HG02610 (cell line): ENCODE measurements at regions not wholly inside any gene's neighbourhood (a gene's known extent, or its start where the extent isn't known, plus 50 kb on each side); places are given as distances from the start of the nearest gene placed in this dataset.

Experiments
- ATAC-seq: cut with Tn5 transposase; IDR thresholded peaks from one replicate; pipeline ENCODE4 v1.9.1; 2021; ENCODE audit warnings: mild to moderate bottlenecking, moderate library complexity; ENCODE audit not compliant: unreplicated experiment

DNA sequence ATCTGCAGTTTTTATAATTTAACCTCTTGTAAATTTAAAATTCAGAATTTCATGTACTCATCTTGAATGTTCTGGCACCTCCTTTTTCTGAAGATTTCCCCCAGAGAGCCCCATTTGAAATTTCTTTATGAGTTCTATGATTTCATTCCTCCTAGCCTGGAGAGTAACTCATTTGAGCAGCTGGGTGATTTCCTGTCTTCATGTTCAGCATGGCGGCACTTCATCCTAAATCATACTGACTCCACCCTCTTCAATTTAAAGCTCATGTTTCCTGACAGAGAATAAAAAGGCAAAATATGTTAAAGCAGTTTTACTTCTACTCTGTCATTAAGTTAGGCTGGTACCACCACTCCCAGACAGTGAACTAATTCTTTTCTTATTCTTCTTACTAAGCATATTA lies 250.9 kb upstream of the POU3F2 start:
- ATAC-seq, result no peak

DNA sequence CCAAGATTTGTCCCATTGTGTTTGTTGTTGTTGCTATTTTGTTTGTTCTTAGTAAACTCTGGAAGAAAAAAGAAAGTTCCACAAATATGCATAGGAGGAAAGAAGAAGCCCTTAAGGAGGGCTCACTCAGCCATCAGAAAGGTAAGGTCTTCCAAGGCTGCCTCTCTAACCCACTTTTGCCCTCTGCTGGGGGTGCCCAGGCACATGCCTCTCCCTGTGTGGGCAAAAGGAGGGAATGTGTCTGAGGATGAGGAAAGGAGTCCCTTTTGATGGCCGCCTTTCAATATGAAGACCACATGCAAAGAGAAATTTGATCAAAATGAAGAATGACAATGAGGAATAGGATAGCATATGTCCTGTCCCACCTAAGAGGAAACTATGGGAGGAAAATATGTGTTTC lies 248.2 kb upstream of the POU3F2 start:
- ATAC-seq, result no peak

DNA sequence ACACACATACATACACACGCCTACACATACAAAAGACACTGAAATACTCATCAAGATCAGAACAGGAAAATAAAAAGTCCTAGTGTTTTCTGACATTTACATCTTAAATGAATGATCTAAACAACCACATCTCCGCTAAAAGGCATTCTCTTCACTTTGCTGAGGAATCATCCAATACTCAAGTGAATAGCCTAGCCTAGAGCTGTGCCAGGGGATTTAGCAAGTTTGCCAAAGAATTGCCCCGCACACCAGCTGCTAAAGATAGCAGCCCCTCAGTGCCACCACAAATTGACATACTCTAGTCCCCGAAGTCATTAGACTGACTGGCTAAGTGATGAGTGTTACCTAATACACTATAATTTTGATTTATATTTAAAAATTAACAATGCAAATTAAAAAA lies 246.8 kb upstream of the POU3F2 start:
- ATAC-seq, result no peak

DNA sequence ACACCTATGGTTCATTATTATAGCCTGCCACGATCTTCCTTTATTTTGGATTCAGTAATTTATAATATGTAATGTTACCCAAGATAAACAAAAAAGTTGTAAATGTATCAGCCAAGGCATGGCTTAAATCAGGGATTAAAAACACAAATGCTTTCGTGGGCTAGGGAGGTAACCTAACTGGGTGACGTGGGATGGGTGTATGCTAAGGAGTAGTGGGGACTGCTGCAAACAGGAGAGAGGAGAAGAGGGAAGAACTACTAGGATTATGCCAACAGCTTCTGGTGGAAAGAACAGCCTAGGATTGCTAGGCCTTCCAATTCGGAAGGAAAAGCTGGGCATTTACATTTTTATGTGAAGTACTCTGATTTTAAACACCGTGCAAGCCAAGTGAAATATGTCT lies 244.8 kb upstream of the POU3F2 start:
- no peak for ATAC-seq

DNA sequence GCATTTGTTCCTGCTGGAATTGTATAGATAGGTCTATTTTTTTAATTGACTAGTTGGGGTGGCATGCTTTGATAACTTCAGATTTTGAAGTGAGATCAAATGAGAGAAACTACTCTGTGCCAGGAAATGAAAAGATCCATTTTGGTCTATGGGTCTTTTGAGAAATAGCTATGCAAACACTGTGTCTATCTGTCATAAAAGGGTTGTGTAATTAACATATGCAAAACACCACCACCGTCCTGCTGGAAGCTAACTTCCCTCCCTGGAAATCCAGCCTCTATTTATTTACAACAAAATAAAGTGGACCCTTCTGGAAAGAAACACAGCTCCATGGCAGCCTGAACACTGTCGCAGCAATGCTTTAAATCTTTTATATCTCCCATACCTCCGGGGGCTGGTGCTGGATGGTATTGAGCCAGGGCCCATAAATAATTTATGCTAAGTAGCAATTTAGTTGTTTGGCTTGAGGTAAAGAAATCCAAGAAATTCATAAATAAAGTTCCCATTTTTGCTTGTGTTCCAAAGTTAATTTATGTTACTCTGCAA lies 244.2 kb upstream of the POU3F2 start:
- ATAC-seq, result no peak

DNA sequence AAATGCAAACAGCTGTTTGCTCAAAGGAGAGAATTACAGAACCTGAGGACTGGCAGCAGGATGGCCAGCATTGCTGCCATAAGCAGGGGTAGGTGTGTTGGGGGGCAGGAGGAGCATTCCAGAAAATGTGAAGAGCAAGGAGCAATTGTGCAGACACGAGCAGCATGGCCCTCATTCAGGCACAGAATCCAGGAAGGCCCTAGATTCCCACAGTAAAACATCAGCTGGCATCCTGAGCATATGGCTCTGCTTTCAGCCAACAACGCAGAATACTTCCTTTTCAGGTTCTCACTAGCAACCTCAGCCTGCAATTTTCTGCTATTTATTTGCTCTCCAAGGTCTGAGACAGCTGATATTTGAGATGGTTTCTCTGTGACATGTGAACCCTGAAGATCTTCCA lies 243.4 kb upstream of the POU3F2 start:
- no peak for ATAC-seq

DNA sequence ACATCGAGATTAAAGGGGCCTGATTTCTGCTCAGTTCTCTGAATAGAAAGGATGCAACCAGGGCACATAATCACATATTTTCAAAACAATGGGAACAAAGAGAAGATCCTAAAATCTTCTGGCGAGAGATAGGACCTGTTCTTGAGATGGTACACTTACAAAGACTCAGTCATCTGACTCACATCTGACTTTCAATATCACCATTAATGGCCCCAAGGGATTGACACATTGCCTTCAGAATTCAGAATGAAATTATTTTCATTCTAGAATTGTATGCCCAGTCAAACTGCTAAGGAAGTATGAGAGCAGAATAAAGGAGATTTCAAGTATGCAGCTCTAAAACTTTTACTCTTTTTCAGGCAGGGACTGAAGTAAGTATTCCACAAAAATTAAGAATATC lies 240.7 kb upstream of the POU3F2 start:
- ATAC-seq, result peak; percentile 72

DNA sequence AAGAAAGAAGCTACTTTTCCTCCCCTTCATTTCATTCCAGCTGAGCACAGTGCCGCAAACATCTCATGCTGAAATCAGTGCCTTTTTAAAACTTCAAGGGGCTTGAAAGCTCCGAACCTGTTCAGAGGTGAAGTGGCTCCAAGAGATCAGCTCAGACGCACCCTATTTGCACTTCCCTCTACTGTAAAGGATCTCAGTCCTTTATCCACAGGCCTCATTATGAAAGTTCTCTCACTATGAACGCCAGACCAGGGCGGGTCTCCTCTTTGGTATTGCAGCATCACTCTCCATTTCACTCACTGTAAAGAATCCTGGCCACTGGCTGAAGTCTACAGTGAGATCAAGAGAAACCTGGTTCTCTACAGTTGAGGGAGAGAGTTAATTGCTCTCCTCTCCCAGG lies 232.7 kb upstream of the POU3F2 start:
- ATAC-seq, result no peak

DNA sequence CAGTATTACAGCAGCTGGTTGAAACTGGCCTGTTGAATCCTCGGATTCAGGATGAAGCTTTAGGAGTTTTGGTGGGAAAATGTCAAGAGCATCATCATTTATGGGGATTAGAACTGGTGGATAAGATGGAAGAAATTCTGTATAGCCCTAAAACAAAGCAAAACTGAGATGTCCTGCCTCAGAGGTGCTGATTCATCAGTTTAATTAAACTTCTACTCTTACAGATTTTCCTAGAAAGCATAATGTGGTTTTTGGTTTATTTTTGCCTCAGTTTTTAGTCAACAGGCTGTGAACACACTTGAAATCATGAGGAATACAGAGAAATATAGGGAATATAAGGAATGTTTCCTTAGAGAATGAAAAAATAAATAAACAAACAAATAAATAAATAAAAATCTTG lies 228.7 kb upstream of the POU3F2 start:
- ATAC-seq, result no peak

DNA sequence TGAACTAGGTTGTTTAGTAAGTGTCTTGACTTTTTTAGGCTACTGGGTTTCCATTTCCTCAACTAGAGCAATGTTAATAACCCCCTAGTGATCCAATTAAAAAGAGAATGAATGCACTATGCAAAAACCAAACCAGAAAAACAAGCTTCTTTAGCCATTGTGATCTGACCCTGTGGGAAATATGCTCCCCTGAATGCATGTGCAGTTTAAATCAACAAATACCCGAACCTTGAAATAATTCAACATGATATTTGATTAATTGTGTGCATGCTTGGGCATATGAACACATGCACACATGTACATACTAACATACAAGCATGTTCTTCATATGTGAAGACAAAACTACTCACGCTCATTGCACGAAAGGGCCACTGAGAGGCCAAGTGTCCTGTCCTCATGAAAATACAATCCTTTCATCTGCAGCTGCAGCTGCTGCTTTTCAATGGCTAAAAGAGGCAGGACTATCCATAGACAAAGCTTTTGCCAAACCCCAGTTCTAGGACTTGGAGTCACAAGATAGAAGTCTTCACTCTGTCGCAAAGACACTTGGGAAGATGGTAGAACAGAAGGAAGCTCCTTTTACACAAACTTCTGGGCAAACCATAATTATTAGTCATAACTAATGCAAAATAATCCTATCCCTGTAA lies 207.1 kb upstream of the POU3F2 start:
- no peak for ATAC-seq

DNA sequence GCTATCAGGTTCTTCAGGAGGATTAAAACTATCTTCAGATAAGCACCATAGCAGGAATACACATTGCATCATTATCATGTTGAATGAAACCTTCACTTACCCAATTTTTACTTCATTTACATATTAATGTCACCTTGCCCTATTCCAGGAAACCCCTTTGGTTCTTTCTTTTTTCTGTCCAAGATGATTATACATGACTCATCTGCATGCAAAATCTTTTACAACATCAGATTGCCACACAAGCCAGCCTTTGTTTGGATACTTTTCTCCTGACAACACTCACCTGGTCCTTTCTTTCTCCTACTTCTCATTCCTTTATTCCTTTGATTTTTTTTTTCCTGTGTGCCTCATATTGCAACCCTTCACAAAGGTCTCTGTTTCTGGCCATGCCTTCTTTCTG lies 200.5 kb upstream of the POU3F2 start:
- no peak for ATAC-seq

DNA sequence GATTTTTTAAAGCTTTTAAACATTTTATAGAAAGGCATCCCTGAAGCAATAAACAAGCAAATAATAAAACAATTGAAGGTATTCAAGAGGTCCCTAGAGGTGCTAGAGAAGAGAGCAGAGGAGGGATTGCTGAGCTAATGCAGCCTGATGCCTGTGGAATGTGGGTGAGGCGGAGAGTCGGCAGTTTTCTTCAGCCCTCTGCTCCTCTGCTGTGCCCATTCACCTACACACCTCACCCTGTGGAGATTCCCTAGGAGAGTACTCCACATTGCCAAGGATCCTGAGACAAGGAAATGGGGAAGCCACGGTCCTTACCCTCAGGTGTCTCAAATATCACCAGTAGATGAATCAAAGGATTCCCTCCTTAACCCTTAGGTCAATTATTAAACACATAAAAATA lies 199.8 kb upstream of the POU3F2 start:
- ATAC-seq, result no peak

DNA sequence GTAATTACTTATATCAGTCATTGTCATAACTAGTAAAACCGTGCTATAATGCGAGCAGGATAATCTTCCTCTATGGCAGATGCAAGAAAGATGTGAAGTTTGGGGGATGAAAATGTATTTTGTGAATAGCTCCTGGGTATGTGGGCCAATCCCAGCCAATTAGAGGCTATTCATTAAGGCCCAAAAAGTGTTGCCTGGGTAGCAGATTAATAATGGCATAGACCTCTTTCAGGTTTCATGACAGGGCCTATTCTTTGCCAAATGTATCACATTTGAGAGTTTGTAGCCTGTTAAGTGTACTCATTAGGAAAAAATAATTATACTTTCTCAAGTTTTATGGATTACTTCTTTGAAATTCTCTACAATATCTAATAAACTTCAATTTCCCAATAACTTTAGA lies 199.2 kb upstream of the POU3F2 start:
- ATAC-seq, result no peak

DNA sequence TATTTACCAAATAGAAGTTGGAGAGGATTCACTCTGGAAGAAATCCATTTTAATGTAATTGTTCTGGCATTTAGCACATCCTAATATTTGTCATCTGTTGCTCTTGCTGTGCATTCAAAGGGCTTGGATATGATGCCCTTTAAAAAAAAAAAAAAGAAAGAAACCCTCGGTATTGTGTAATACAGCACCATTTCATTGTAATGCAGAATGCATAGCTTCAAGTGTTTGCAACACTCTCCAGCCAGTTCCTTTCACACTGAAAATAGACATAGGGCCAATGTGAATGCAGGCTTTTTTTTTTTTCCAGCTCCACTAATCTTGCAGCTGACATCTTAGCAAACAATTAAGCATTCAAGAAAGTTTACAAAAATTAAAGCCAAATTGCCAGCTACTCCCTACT lies 197.4 kb upstream of the POU3F2 start:
- ATAC-seq, result no peak

DNA sequence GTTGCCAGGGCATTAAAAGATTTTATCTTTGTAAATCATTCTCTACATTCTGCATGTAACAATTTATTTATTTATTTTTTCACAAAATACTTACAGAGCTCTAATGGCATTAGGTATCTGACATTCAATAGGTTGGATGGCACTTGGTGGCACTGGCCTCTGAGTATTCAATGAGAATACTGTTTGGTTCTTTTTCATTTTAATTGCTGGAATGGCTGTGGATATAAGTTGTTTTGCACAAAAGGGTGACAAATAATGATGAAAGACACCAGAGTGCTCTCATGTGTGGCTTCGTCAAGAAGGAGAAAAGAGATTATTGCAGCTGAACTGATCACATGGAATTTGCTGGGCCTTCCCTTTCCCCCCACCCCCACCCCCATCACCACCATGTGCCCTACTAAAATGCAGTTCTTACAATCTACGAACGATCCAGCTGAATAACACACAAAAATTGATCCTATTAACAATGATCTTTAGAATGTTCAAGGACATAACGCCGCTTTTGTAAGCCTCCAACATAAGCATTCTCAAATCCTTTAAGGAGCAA lies 195.2 kb upstream of the POU3F2 start:
- ATAC-seq, result no peak

DNA sequence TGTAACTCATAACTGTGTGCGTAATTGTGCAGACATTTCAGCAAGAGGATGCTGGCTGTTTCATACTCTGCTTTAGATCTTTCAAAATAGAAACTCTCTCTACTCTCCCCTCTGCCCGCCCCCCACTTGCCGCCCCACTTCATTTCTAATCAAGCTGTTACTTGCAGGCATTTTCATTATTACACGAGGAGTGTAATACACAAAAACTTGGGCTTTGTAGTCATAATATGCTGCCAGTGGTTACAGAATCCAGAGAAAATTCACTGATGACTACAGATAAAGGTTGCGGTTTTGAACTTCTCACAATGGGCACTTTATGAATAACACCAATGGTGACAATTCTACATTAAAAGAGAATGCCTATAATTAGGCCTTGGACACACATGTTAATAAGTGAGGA lies 194.0 kb upstream of the POU3F2 start:
- ATAC-seq, result no peak

DNA sequence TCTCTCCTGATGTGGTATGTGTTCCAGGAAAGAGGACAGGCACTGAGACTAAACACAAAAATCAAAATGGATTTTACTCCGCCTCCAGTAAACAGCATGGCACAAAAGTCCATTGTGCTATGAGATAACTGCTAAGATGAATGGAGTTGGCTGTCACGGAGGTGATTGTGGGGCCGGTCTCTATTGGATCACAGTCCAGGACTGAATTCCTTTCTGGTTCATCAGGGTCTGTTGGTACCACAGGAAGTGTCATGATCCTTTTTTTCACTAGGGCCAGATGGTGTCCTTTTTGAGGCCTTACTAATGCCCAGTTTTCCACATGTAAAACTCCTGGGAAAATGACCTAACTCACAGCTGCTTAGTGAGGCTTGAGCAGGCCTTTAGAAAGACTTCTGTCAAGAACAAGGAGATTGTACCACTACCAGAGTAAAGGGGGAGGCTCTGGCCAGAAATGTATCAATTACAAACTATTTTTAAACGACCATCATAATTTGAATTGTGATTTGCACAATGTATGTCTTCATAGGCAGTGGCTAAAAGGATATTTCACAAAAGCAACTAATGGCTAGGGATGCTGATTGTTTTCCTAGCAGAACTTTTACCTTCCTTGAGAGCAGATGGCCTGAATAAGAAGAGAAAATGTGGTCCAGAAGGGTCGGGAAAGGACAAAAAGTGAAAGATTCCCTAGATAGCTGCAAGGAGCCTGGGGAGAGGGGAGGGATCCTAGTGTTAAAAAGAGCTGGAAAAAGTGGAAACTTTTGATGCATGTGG lies 192.2 kb upstream of the POU3F2 start:
- ATAC-seq, result no peak

DNA sequence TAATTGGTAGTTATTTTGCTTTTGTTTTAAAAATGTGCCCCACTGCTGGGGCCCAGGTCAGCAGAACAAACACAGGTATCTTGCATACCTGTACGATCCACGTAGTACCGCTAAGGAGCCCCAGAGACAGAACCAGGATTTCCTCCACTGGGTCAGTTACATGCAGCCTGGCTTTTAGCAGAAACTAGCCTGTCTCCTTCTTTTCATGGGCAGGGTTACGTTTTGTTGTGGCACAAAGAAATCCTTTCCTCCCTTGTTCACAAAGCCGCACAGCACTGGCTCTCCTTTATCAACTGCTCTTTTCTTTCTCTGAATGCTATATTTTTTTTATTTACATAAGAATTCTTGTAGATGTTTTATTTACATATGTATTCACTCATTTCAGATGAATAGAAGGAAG lies 190.3 kb upstream of the POU3F2 start:
- no peak for ATAC-seq

DNA sequence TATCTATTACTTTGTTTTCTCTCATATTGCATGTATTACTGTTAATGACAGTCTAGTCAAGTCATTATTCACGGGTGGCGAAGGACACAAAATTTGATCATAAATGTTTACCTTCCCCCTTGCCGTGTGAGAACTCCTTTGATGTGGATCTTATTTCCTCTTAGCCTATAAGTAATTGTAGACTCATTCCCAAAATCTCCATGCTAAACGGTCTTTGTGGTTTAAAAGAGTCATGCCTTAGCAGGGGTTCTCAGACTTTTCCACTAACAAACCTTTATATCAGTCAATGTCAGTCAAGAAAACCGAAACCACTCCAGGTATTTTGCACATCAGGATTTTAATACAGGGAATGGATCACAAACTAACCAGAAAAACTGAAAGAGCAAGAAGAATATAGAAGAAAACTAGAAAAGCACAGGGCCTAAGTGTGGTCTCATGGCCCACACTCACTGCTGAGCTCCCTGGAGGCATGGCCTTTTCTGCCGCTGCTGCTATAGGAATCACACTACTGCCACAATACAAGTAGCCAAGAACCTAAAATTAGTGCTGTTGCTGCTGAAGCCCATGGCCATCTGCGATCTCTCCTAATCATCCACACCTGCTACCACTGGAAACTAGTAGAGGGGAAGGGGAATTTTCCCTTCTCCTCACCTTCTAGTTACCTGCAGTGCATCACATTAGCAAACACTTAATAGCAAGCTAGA lies 186.0 kb upstream of the POU3F2 start:
- no peak for ATAC-seq

DNA sequence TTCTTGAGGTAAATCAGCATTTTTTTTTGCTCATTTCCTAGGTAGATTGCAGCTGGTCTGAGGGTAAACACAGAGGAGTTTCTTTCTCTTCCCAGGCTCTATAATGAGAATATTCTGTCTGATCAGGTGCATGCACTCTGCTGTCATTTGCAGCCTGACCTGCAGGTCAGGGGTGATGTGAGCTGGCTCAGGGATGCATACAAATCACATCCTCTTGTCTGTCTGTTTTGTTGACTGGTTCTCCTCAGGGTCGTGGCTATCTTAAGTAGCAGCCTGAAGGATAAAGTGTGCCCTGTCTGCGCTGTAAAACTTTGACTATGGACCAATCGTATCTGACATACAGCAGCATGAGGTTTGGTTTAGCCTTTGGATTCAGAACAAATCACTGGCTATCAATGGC lies 183.4 kb upstream of the POU3F2 start:
- ATAC-seq, result no peak

DNA sequence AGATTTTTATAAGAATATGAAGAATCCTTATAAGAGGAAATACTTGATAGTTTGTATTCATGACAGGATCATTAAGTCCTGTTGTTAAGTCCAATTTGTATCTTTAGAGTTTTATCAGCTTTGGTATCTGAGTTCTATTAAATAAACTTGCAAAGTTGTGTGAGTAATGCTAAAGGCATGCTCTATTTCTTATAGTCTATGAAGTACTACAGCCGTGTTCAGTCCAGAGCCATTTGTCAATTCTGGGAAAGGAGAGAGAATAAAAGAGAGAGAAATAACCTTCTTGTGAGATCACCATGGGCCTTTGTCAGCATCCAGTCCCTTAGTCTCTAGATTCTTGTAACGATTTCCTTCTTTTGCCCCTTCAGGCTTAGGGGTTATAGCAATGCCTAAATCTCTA lies 181.2 kb upstream of the POU3F2 start:
- no peak for ATAC-seq

DNA sequence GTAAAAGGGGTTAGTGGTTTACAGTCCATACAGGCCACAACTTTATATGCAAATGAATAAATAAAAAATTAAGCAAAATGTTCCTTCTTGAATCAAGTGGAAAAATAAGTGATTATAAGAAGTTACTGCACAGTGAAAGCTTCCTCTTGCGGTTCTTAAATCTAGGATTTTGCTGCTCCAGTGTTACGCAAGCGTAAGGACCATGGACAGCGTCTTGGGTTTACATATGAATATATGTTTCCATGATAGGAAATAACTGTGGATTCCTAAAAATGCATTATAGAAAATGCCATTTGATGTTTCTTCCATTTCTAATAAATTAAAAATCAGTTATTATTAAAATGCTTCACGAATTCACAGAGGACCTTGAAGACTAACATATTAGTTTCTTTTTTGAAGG lies 176.6 kb upstream of the POU3F2 start:
- no peak for ATAC-seq
